Spinal cord (tissue), 9 donors: ENCODE measurements at regions not wholly inside any gene's neighbourhood (a gene's known extent, or its start where the extent isn't known, plus 50 kb on each side); places are given as distances from the start of the nearest gene placed in this dataset.

Experiments used
- DNase-seq, 6 donors: peaks; one replicate each; pipeline versions ENCODE4 v3.0.0 to v3.0.0-alpha.2; 2013 to 2015; ENCODE audit warnings: low spot score in 6 of 6, low read depth in 4 of 6
- H3K27ac ChIP-seq: one replicate; pipeline ENCODE4 v1.5.1; 2013; ENCODE audit warnings: low read depth, low read length, control low read depth
- H3K27me3 ChIP-seq: one replicate; pipeline ENCODE4 v1.6.1; 2013; ENCODE audit warnings: low read length; ENCODE audit not compliant: control insufficient read depth, insufficient read depth
- H3K36me3 ChIP-seq: one replicate; pipeline ENCODE4 v1.6.1; 2013; ENCODE audit warnings: low read length; ENCODE audit not compliant: control insufficient read depth, insufficient read depth
- H3K4me1 ChIP-seq: one replicate; pipeline ENCODE4 v1.6.1; 2013; ENCODE audit warnings: low read length; ENCODE audit not compliant: control insufficient read depth, insufficient read depth
- H3K4me3 ChIP-seq: one replicate; pipeline ENCODE4 v1.5.1; 2013; ENCODE audit warnings: low read depth, low read length, control low read depth
- H3K9me3 ChIP-seq: one replicate; pipeline ENCODE4 v1.6.1; 2013; ENCODE audit warnings: low read length; ENCODE audit not compliant: control insufficient read depth, insufficient read depth
- WGBS: methylation state at CpG from one replicate; pipeline ENCODE4 v1.1.5; 2013; ENCODE audit warnings: missing lambda C conversion rate; ENCODE audit not compliant: insufficient coverage; 5-methylcytosine and 5-hydroxymethylcytosine counted together
- donor health status: healthy.

DNA sequence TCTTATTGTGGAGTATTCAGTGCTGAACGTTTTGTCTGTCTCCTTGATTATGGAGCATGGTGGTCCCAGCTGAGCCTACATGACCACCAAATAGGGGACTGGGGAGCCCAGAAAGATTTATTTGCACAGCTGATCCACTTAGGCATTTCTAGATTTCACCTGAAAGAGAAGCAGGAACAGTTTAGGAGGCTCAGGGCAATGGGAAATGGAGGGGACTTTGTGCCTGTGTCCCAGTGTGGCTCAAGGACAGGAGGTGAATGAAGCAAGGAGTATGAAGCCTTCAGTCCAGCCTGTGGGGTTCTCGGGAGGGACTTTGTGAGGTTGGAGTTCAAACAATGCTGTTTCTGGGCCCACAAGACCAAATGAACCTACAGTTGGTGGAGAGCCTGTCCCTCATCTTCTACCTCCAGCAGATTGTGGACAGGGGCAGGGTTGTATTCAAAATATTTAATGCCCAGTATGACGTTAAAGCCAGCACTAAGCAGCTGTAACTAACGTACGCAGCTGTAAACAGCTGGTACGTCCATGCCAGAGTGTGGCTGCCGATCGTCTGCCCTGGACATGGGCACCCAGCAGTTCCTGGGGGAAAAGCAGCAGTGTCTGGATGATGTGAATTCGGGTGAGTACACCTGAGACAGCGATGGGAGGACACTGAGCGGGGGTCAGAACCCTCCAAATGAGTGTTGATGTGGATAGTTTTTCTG is 164.9 kb upstream of the RAB4A start:
- H3K9me3 ChIP-seq: no peaks in the 10 kb centered on the region
- no peak overlapping the region for H3K4me3 ChIP-seq
- peaks cover 15% of the 10 kb centered on the region for H3K4me1 ChIP-seq
- no peak for DNase-seq
- WGBS: 85% methylated on average over 9 of the region's 11 CpGs
- no peaks in the 10 kb centered on the region for H3K27me3 ChIP-seq
- no peaks in the 10 kb centered on the region for H3K36me3 ChIP-seq
- H3K27ac ChIP-seq: no peak overlapping the region

DNA sequence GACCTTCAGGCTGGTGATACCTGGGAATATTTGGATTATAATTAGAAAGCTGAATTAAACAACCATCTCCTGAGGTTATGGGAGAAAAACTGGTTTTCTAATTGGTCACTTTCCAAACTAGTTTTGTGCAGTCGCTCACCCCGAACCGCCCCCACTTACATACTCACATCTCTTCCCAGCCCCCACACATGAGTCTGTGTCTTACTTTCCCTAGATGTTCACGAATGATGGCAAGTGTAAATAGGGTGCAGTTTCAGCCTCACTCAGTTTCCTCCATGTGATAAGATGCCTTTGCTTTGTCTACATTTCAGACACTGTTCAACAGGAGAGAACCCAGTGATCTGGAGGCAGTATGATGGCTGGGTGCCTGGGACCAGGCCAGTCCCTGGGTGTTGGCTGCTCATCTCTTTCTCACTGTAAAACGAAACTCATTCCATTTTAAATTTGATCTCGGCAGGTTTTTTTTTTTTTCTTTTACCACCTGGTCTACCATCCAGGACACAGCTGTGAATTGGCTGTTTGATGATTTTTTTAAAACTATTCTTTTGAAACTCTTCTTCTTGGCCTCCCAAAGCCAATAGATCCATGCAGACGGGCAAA is 164.3 kb upstream of the RAB4A start:
- H3K27me3 ChIP-seq: no peaks in the 10 kb centered on the region
- WGBS: 100% methylated on average over 1 of the region's 7 CpGs

DNA sequence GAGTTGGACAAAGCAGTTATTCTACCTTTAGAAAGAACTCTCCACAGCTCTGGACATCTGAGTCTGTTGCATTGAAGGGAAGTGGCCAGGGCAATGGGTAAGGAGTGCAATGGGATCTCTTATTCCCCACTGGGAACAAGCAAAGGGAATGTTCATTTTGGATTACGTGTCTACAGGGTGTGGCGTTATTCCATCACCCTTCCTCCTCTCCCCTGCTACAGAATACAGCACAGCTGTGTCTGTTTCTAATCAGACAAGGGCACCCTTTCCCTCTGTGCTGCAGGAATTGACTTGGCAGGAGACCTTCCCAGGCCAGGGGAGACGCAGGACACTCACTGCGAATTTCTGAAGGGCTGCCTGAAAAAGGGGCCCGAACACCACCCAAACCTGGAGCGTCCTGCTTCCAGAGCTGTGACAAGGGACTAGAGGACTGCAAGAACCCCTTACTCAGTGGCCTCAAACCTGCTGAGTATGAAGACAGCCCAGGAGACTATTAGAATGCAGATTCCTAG is 163.6 kb upstream of the RAB4A start:
- H3K4me1 ChIP-seq: peaks cover 15% of the 10 kb centered on the region

More for the DNA sequence above, 164.3 kb upstream of the RAB4A start:
- H3K9me3 ChIP-seq: no peaks in the 10 kb centered on the region
- H3K36me3 ChIP-seq: no peaks in the 10 kb centered on the region
- H3K4me1 ChIP-seq: peaks cover 15% of the 10 kb centered on the region
- H3K4me3 ChIP-seq: no peak overlapping the region
- no peak overlapping the region for H3K27ac ChIP-seq
- no peak for DNase-seq

DNA sequence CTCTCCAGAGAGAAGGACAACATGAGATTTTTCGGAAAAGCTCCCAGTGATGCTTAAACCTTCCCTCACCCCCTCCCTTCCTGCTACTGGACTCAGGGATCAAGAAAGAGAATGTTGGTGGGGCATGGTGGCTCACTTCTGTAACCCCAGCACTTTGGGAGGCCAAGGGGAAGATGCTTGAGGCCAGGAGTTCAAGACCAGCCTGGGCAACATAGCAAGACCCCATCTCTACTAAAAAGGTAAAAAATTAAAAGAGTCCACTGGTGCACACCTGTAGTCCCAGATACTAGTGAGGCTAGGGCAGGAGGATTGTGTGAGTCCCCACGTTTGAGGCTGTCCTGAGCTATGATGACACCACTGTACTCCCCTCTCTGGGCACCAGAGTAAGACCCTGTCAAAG is 162.9 kb upstream of the RAB4A start:
- no peak overlapping the region for H3K4me3 ChIP-seq
- no peak for DNase-seq
- H3K36me3 ChIP-seq: no peaks in the 10 kb centered on the region
- H3K27me3 ChIP-seq: no peaks in the 10 kb centered on the region
- H3K4me1 ChIP-seq: peaks cover 15% of the 10 kb centered on the region
- no CpG with 5 or more reads among the region's 2 CpGs for WGBS
- no peaks in the 10 kb centered on the region for H3K9me3 ChIP-seq
- no peak overlapping the region for H3K27ac ChIP-seq

More for the DNA sequence above, 163.6 kb upstream of the RAB4A start:
- H3K36me3 ChIP-seq: no peaks in the 10 kb centered on the region
- no peaks in the 10 kb centered on the region for H3K9me3 ChIP-seq
- DNase-seq: peak in 1 of 6 donors; percentile 35
- H3K4me3 ChIP-seq: no peak overlapping the region
- H3K27me3 ChIP-seq: no peaks in the 10 kb centered on the region
- no peak overlapping the region for H3K27ac ChIP-seq
- 81% methylated on average over 6 of the region's 6 CpGs for whole genome bisulfite sequencing

DNA sequence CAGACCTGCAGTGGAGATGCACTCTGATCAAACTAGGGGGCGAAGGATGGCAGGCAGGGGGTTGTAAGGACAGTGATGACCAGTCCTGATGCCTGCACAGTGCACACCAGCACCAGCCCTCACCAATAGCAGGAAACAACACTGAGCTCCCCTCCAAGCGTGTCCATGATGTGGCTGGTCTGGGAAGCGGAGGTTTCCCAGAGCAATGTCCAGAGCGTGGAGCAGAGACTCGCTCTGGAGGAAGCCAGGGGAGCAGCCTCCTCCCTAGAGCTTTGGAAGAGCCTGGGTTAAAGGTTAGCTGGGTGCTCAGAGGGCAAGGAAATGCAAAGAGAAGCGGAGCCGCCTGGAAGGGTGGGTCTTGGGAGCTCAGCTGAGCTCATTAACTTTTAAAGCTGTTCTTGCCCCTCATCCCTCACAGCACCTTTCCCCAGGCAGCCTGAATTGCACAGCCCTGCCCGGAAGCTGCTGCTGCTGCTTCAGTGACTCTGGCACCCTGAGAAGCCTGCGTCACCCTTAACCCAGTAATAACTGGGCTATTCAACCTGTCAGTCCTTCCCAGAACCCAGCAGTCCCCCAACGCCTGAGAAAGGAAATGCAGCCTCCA is 162.2 kb upstream of the RAB4A start:
- no peak overlapping the region for H3K27ac ChIP-seq
- DNase-seq: no peak
- H3K4me3 ChIP-seq: no peak overlapping the region
- H3K9me3 ChIP-seq: no peaks in the 10 kb centered on the region
- peaks cover 15% of the 10 kb centered on the region for H3K4me1 ChIP-seq
- WGBS: 67% methylated on average over 6 of the region's 10 CpGs
- H3K27me3 ChIP-seq: no peaks in the 10 kb centered on the region
- H3K36me3 ChIP-seq: no peaks in the 10 kb centered on the region

DNA sequence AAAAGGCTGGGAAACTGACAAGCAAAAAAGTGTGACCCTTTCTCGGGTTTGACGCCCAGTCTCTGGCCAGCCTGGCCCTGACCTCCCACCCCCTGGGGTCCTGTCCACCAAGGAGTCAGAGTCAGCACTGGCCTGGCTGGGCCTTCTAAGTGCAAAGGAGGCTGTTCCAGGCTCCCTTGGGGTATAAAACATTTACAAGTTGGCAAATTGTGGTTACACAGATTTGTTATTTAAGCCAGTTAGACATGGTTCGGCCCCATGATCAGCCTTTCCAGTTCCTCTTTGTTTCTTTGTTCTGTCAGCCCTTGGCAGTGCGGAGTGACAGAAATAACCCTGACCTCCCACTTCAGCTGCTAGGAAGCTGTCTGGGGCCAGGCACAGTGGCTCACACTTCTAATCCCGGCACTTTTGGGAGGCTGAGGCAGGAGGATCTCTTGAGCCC is 161.6 kb upstream of the RAB4A start:
- Histone ChIP-seq H3K36me3 (no peaks in the 10 kb centered on the region), H3K27me3 (no peaks in the 10 kb centered on the region), H3K9me3 (no peaks in the 10 kb centered on the region), H3K4me1 (peaks cover 15% of the 10 kb centered on the region), H3K4me3 (no peak overlapping the region), H3K27ac (no peak overlapping the region)
- WGBS: 59% methylated on average over 4 of the region's 5 CpGs
- DNase-seq: no peak

DNA sequence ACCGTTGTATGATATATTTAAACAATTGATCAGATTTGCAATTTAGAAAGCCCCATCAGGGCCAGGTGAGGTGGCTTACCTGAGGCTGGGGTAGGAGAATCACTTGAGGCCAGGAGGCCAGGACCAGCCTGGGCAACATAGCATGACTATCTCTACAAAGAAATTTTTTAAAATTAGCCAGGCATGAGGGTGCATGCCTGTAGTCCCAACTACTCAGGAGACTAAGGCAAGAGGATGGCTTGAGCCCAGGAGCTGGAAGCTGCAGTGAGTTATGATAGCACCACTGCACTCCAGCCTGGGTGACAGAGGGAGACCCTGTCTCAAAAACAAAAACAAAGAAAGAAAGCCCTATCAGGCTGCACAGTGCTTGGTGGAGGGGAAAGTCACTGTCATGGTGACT is 159.9 kb upstream of the RAB4A start:
- no peaks in the 10 kb centered on the region for H3K9me3 ChIP-seq
- DNase-seq: no peak
- no peak overlapping the region for H3K4me3 ChIP-seq
- no peaks in the 10 kb centered on the region for H3K36me3 ChIP-seq
- WGBS: no CpG with 5 or more reads among the region's 1 CpG
- H3K27me3 ChIP-seq: no peaks in the 10 kb centered on the region
- no peak overlapping the region for H3K27ac ChIP-seq
- peaks cover 17% of the 10 kb centered on the region for H3K4me1 ChIP-seq

DNA sequence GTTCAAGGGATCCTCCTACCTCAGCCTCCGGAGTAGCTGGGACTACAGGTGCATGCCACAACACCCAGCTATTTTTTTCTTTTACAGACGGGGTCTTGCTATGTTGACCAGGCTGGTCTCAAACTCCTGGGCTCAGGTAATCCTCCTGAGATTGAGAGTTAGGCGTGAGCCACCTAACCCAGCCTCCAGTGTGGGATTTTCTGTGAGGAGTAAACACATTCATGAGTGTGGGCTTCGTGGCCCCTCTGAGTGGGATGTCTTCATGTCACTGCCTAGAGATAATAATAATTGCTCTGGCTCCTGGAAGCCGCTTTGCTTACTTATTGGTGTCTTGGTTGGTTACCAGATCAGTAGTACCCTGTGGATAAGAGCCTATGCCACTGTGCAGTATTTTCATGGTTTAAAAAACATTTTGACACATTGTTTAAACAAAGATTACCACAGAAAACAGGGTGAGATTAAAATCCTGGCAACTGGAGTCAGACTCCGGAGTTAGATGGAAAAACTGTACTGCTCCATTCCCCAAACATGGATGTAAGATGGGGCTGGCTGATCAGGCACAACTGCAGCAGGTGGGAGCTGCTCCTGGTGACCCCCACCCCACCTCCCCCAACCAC is 159.1 kb upstream of the RAB4A start:
- Histone ChIP-seq H3K27me3 (no peaks in the 10 kb centered on the region), H3K9me3 (no peaks in the 10 kb centered on the region), H3K4me1 (peaks cover 17% of the 10 kb centered on the region), H3K4me3 (no peak overlapping the region), H3K27ac (no peak overlapping the region), H3K36me3 (no peaks in the 10 kb centered on the region)
- peak in 1 of 6 donors; percentile 50 for DNase-seq
- WGBS: 88% methylated on average over 4 of the region's 6 CpGs

DNA sequence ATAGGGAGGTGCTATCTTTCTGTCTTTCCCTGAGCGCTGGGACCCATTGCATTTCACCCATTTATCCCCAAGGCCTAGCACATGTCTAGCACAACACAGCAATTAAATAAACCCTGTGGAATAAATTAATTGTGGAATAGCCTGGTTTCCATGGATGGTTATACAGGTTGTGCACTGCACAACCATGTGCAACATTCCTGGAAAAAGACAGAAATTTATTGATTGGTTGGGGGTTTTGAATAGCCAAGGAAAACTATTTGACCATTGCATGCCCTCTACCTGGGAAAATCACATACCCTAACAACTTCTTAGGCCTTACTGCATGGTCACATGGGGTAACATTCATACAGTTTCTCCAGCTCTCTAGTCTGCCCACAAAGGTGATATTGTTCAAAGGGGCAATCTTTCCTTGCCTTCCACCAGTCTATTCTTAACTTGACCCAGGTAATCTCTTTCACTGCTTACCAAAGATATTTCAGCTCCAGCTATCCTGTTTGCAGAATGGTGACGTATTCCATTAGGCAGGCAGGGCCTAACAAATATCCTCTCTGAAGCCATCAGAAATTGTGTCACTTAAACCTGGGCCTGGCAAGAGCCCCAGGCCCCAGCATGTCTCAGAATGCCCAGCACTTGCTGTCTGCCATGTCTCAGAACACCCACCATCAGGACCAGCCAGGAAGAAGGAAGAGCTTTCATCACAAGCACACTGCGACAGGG is 157.9 kb upstream of the RAB4A start:
- no peaks in the 10 kb centered on the region for H3K27me3 ChIP-seq
- H3K9me3 ChIP-seq: no peaks in the 10 kb centered on the region
- WGBS: 100% methylated on average over 1 of the region's 3 CpGs
- no peaks in the 10 kb centered on the region for H3K36me3 ChIP-seq
- H3K27ac ChIP-seq: no peak overlapping the region
- no peak for DNase-seq
- H3K4me3 ChIP-seq: no peak overlapping the region
- H3K4me1 ChIP-seq: peaks cover 21% of the 10 kb centered on the region
